SK-N-SH (cell line): ENCODE measurements at regions not wholly inside any gene's neighbourhood (a gene's known extent, or its start where the extent isn't known, plus 50 kb on each side); places are given as distances from the start of the nearest gene placed in this dataset.

Experiments
- CTCF ChIA-PET: fragments of 300-600, 350-600 bp; formaldehyde crosslinking; extraction: SDS; loops from one replicate; lab custom pipeline; 2021; lab: Yijun Ruan, JAX
- POLR2A ChIA-PET: fragments of 350-600 bp; sonication (Branson Sonifier 250); formaldehyde crosslinking; extraction: SDS; loops from one replicate; lab custom pipeline; 2020; ENCODE audit warnings: antibody characterized with exemption, inconsistent platforms; lab: Yijun Ruan, JAX
- DNase-seq: peaks from one replicate; pipeline ENCODE4 v3.0.0; 2012
- H2AFZ ChIP-seq: fragments of 200-600 bp; sonication (generic); 2 replicates; pipeline ENCODE4 v1.8.1; 2016; ENCODE audit warnings: antibody characterized with exemption, mild to moderate bottlenecking, low read depth
- H3F3A ChIP-seq: fragments of 200-600 bp; sonication (generic); replicated peaks from 2 replicates; pipeline ENCODE3; 2016; ENCODE audit warnings: antibody characterized with exemption, mild to moderate bottlenecking; ENCODE audit not compliant: insufficient read depth
- H3K27ac ChIP-seq, 2 experiments: fragments of 200-500 bp in 1 of 2; fragments of 200-600 bp in 1 of 2; sonication (Bioruptor generic) in 1 of 2; sonication (generic), shearing (Covaris generic) in 1 of 2; 2 replicates each; pipeline versions ENCODE4 v1.5.1 to v1.6.1; 2014 to 2016; ENCODE audit warnings: low read depth in 2 of 2, inconsistent platforms in 1 of 2, low read length in 1 of 2, mild to moderate bottlenecking in 1 of 2, mixed read lengths in 1 of 2
- H3K27me3 ChIP-seq: fragments of 200-600 bp; sonication (generic), shearing (Covaris generic); 2 replicates; pipeline ENCODE4 v1.6.1; 2016; ENCODE audit warnings: mixed run types; ENCODE audit not compliant: insufficient read depth
- H3K36me3 ChIP-seq, 2 experiments: fragments of 200-500 bp in 1 of 2; fragments of 200-600 bp in 1 of 2; sonication (Bioruptor generic) in 1 of 2; sonication (generic) in 1 of 2; replicated peaks in 1 of 2; 2 replicates each; pipeline versions ENCODE3 to v1.5.1; 2014 to 2016; ENCODE audit warnings: low read length in 1 of 2, mild to moderate bottlenecking in 1 of 2; ENCODE audit not compliant: insufficient read depth in 2 of 2, control insufficient read depth in 1 of 2
- H3K4me1 ChIP-seq, 2 experiments: fragments of 200-500 bp in 1 of 2; fragments of 200-600 bp in 1 of 2; sonication (Bioruptor generic) in 1 of 2; sonication (generic), shearing (Covaris generic) in 1 of 2; 2 replicates each; pipeline versions ENCODE4 v1.5.1 to v1.6.1; 2014 to 2016; ENCODE audit warnings: low read depth in 1 of 2, low read length in 1 of 2, mixed run types in 1 of 2; ENCODE audit not compliant: insufficient read depth in 2 of 2, control insufficient read depth in 1 of 2
- H3K4me2 ChIP-seq: fragments of 200-600 bp; sonication (generic), shearing (Covaris generic); 2 replicates; pipeline ENCODE4 v1.6.1; 2017; ENCODE audit warnings: mixed run types
- H3K4me3 ChIP-seq, 2 experiments: fragments of 200-500 bp in 1 of 2; fragments of 200-600 bp in 1 of 2; sonication (Bioruptor generic) in 1 of 2; sonication (generic), shearing (Covaris generic) in 1 of 2; 2 replicates each; pipeline versions ENCODE4 v1.5.1 to v1.8.1; 2014 to 2016; ENCODE audit warnings: low read depth in 2 of 2, inconsistent platforms in 1 of 2, low read length in 1 of 2, mild to moderate bottlenecking in 1 of 2, mixed read lengths in 1 of 2, moderate library complexity in 1 of 2
- H3K79me2 ChIP-seq: fragments of 200-600 bp; sonication (generic); 2 replicates; pipeline ENCODE4 v1.8.1; 2017; ENCODE audit warnings: mild to moderate bottlenecking; ENCODE audit not compliant: insufficient read depth
- H3K9ac ChIP-seq: fragments of 200-600 bp; sonication (generic); 2 replicates; pipeline ENCODE4 v1.6.1; 2017; ENCODE audit warnings: mixed run types
- H3K9me2 ChIP-seq: fragments of 200-600 bp; sonication (generic); 2 replicates; pipeline ENCODE4 v1.6.1; 2017; ENCODE audit warnings: mixed run types
- H3K9me3 ChIP-seq: fragments of 200-600 bp; sonication (generic); 2 replicates; pipeline ENCODE4 v1.6.1; 2017; ENCODE audit warnings: mixed run types, mild to moderate bottlenecking, moderate library complexity
- H4K20me1 ChIP-seq: fragments of 200-600 bp; sonication (generic); 2 replicates; pipeline ENCODE4 v1.6.1; 2017; ENCODE audit warnings: mild to moderate bottlenecking, mixed run types; ENCODE audit not compliant: insufficient read depth
- CHD2 ChIP-seq: fragments of 150-350 bp; IDR thresholded peaks from 2 replicates; pipeline ENCODE4 v1.6.1; 2018; ENCODE audit warnings: low read length; ENCODE audit not compliant: partially characterized antibody
- GABPA ChIP-seq: IDR thresholded peaks from 2 replicates; pipeline ENCODE4 v1.4.0; 2012; ENCODE audit warnings: low read depth, mild to moderate bottlenecking
- JUND ChIP-seq: IDR thresholded peaks from 2 replicates; pipeline ENCODE4 v1.4.0; 2012
- MEF2A ChIP-seq: IDR thresholded peaks from 2 replicates; pipeline ENCODE4 v1.4.0; 2012; ENCODE audit warnings: low read depth, borderline replicate concordance
- MXI1 ChIP-seq: IDR thresholded peaks from 2 replicates; pipeline ENCODE4 v1.6.1; 2012; ENCODE audit warnings: mild to moderate bottlenecking, low read depth, low read length, improper control_type of control experiment
- POLR2AphosphoS5 ChIP-seq: IDR thresholded peaks from 2 replicates; pipeline ENCODE4 v1.6.1; 2012; ENCODE audit warnings: low read depth, low read length
- RAD21 ChIP-seq: IDR thresholded peaks from 2 replicates; pipeline ENCODE4 v1.6.1; 2012; ENCODE audit warnings: mild to moderate bottlenecking, low read length
- TEAD4 ChIP-seq: IDR thresholded peaks from 2 replicates; pipeline ENCODE4 v1.4.0; 2012; ENCODE audit warnings: mild to moderate bottlenecking, borderline replicate concordance; ENCODE audit not compliant: insufficient read depth
- WGBS: methylation state at CpG from one replicate; pipeline ENCODE4 v1.1.6; 2017; ENCODE audit warnings: low lambda C conversion rate; 5-methylcytosine and 5-hydroxymethylcytosine counted together
- TF ChIP-seq, protein P1 (sequence below): IDR thresholded peaks from 2 replicates; pipeline ENCODE4; 2012
- TF ChIP-seq, protein P2 (sequence below): fragments of 150-350 bp; IDR thresholded peaks from 2 replicates; pipeline ENCODE4 v1.6.1; 2016; ENCODE audit warnings: mild to moderate bottlenecking, low read depth, low read length
- TF ChIP-seq, protein P3 (sequence below): fragments of 150-350 bp; IDR thresholded peaks from 2 replicates; pipeline ENCODE4 v1.6.1; 2017; ENCODE audit warnings: antibody characterized with exemption, low read length, low read depth, borderline replicate concordance
- TF ChIP-seq, protein P4 (sequence below): IDR thresholded peaks from 2 replicates; pipeline ENCODE4 v1.4.0; 2012; ENCODE audit warnings: low read depth, borderline replicate concordance
- TF ChIP-seq, protein P5 (sequence below): fragments of 200-600 bp; sonication (generic); IDR thresholded peaks from 2 replicates; pipeline ENCODE4 v1.6.1; 2017; ENCODE audit warnings: antibody characterized with exemption, mild to moderate bottlenecking, moderate library complexity
- TF ChIP-seq, protein P6 (sequence below): IDR thresholded peaks from 2 replicates; pipeline ENCODE4 v1.4.0; 2012; ENCODE audit warnings: low read depth, borderline replicate concordance

DNA sequence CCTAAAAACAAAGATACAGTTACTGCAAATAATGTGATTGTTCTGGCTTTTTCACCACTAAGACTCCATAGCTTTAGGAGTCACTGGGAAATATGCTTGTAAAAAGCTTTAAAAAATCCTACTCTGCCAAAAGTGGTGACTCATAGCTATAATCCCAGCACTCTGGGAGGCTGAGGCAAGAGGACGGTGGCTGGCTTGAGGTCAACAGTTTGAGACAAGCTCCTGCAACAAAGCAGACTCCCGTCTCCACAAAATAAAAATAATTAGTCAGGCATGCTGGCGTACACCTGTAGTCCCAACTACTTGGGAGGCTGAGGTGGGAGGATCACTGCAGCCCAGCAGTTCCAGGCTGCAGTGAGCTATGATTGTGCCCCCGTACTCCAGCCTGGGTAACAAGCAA is 406.4 kb downstream of the HTR1A start:
- Histone ChIP-seq H3K9me3 (no peaks in the 10 kb centered on the region), H3K9ac (no peak overlapping the region), H3F3A (no peaks in the 10 kb centered on the region), H2AFZ (no peak overlapping the region), H3K36me3 (no peaks in the 10 kb centered on the region), H3K4me2 (no peak overlapping the region), H3K27ac (no peak overlapping the region), H3K9me2 (0 out of 2 replicates have a peak, but pooled peaks cover 3% of the 10 kb centered on the region), H3K4me1 (no peaks in the 10 kb centered on the region), H4K20me1 (no peaks in the 10 kb centered on the region), H3K27me3 (no peaks in the 10 kb centered on the region; the same call in 1 of the 2 replicates), H3K79me2 (no peaks in the 10 kb centered on the region), H3K4me3 (no peak overlapping the region)
- CTCF ChIA-PET: interaction anchor here (0.6 kb wide), 1 partner anchor 312 kb away, joined by 3 read pairs; no protein-coding TSS in a partner anchor
- TF ChIP-seq, protein P1, sequence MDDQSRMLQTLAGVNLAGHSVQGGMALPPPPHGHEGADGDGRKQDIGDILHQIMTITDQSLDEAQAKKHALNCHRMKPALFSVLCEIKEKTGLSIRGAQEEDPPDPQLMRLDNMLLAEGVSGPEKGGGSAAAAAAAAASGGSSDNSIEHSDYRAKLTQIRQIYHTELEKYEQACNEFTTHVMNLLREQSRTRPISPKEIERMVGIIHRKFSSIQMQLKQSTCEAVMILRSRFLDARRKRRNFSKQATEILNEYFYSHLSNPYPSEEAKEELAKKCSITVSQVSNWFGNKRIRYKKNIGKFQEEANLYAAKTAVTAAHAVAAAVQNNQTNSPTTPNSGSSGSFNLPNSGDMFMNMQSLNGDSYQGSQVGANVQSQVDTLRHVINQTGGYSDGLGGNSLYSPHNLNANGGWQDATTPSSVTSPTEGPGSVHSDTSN: no peak
- POLR2A ChIA-PET: no interaction called here
- 2% methylated on average over 3 of the region's 4 CpGs for WGBS
- no peak for DNase-seq

DNA sequence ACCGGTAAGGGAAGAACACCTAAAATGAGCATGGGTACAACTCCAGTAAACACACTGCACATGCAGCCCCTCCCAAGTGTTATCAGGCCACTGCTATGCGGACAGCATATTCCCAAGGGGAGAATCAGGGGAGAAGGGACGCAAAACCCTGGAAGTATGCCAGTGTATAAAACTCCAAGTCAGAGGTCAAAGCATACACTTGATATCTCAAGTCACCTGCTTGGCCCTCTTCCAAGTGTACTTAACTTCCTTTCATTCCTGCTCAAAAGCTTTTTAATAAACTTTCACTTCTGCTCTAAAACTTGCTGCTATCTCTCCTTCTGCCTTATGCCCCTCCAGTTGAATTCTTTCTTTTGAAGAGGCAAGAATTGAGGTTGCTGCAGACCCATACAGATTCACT is 408.1 kb downstream of the HTR1A start:
- no peak overlapping the region for H3K9ac ChIP-seq
- H3K9me3 ChIP-seq: no peaks in the 10 kb centered on the region
- no peak overlapping the region for H3K4me2 ChIP-seq
- TF ChIP-seq POLR2AphosphoS5: no peak
- TF ChIP-seq TEAD4: no peak
- TF ChIP-seq, protein P2, sequence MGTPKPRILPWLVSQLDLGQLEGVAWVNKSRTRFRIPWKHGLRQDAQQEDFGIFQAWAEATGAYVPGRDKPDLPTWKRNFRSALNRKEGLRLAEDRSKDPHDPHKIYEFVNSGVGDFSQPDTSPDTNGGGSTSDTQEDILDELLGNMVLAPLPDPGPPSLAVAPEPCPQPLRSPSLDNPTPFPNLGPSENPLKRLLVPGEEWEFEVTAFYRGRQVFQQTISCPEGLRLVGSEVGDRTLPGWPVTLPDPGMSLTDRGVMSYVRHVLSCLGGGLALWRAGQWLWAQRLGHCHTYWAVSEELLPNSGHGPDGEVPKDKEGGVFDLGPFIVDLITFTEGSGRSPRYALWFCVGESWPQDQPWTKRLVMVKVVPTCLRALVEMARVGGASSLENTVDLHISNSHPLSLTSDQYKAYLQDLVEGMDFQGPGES: no peak
- TF ChIP-seq, protein P3, sequence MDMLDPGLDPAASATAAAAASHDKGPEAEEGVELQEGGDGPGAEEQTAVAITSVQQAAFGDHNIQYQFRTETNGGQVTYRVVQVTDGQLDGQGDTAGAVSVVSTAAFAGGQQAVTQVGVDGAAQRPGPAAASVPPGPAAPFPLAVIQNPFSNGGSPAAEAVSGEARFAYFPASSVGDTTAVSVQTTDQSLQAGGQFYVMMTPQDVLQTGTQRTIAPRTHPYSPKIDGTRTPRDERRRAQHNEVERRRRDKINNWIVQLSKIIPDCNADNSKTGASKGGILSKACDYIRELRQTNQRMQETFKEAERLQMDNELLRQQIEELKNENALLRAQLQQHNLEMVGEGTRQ: no peak
- TF ChIP-seq JUND: no peak
- TF ChIP-seq CHD2: no peak
- TF ChIP-seq RAD21: no peak
- TF ChIP-seq GABPA: no peak
- no peak for TF ChIP-seq MEF2A
- TF ChIP-seq, protein P4, sequence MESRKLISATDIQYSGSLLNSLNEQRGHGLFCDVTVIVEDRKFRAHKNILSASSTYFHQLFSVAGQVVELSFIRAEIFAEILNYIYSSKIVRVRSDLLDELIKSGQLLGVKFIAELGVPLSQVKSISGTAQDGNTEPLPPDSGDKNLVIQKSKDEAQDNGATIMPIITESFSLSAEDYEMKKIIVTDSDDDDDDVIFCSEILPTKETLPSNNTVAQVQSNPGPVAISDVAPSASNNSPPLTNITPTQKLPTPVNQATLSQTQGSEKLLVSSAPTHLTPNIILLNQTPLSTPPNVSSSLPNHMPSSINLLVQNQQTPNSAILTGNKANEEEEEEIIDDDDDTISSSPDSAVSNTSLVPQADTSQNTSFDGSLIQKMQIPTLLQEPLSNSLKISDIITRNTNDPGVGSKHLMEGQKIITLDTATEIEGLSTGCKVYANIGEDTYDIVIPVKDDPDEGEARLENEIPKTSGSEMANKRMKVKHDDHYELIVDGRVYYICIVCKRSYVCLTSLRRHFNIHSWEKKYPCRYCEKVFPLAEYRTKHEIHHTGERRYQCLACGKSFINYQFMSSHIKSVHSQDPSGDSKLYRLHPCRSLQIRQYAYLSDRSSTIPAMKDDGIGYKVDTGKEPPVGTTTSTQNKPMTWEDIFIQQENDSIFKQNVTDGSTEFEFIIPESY: no peak
- TF ChIP-seq, protein P5, sequence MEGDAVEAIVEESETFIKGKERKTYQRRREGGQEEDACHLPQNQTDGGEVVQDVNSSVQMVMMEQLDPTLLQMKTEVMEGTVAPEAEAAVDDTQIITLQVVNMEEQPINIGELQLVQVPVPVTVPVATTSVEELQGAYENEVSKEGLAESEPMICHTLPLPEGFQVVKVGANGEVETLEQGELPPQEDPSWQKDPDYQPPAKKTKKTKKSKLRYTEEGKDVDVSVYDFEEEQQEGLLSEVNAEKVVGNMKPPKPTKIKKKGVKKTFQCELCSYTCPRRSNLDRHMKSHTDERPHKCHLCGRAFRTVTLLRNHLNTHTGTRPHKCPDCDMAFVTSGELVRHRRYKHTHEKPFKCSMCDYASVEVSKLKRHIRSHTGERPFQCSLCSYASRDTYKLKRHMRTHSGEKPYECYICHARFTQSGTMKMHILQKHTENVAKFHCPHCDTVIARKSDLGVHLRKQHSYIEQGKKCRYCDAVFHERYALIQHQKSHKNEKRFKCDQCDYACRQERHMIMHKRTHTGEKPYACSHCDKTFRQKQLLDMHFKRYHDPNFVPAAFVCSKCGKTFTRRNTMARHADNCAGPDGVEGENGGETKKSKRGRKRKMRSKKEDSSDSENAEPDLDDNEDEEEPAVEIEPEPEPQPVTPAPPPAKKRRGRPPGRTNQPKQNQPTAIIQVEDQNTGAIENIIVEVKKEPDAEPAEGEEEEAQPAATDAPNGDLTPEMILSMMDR: no peak
- TF ChIP-seq, protein P6, sequence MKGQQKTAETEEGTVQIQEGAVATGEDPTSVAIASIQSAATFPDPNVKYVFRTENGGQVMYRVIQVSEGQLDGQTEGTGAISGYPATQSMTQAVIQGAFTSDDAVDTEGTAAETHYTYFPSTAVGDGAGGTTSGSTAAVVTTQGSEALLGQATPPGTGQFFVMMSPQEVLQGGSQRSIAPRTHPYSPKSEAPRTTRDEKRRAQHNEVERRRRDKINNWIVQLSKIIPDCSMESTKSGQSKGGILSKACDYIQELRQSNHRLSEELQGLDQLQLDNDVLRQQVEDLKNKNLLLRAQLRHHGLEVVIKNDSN: no peak
- TF ChIP-seq MXI1: no peak
- WGBS: 0% methylated on average over 3 of the region's 3 CpGs
- H2AFZ ChIP-seq: no peak overlapping the region
- 0 out of 2 replicates have a peak, but pooled peaks cover 3% of the 10 kb centered on the region for H3K9me2 ChIP-seq
- DNase-seq: no peak
- POLR2A ChIA-PET: no interaction called here
- H3K27me3 ChIP-seq: no peaks in the 10 kb centered on the region; the same call in 1 of the 2 replicates
- no peak overlapping the region for H3K4me3 ChIP-seq
- H3K27ac ChIP-seq: no peak overlapping the region
- H3K4me1 ChIP-seq: no peaks in the 10 kb centered on the region
- H3K79me2 ChIP-seq: no peaks in the 10 kb centered on the region
- CTCF ChIA-PET: interaction anchor here (0.6 kb wide), 1 partner anchor 17 kb away, joined by 3 read pairs; no protein-coding TSS in a partner anchor
- H3K36me3 ChIP-seq: no peaks in the 10 kb centered on the region
- no peaks in the 10 kb centered on the region for H4K20me1 ChIP-seq
- no peaks in the 10 kb centered on the region for H3F3A ChIP-seq
